ENCODE measurements at regions not wholly inside any gene's neighbourhood (a gene's known extent, or its start where the extent isn't known, plus 50 kb on each side); places are given as distances from the start of the nearest gene placed in this dataset.
"Not testable (repeated sequence)": the region's sequence is repeated elsewhere in the genome, so short reads cannot be mapped to it uniquely, and the experiment has no call there.

DNA sequence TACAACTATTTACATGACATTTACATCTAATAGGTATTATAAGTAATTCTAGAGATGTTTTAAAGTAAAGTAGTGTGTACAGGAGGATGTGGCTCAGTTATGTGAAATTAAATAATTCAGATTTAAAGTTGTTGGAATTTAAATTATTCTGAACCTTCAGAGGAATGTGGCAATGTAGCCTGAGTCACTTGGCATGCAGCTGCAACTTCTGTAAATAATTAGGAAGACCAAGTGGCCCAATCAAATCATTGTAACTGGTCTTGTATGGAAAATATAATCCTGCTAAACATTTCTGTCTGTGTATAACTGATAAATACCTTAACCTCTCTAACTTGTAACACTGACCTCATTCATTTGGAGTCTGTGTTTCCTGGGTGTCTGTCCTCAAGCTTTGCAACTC lies 828.9 kb downstream of the GLUD2 start:
- Histone ChIP-seq H3K9me3 (replicated peaks; ENCODE audit: insufficient read depth, low read length) (no peaks in the 10 kb centered on the region), H3K9me2 (replicated peaks; ENCODE audit: insufficient read depth, low read length) (no peaks in the 10 kb centered on the region), H3K27ac (ENCODE audit: low read length) (no peak overlapping the region), H3K4me2 (ENCODE audit: low read depth, low read length) (no peak overlapping the region), H2AFZ (ENCODE audit: low read length) (no peak overlapping the region), H3K4me1 (ENCODE audit: low read length) (no peaks in the 10 kb centered on the region), H3K9ac (ENCODE audit: low read length) (no peak overlapping the region), H3K79me2 (ENCODE audit: low read length) (no peaks in the 10 kb centered on the region), H3K36me3 (replicated peaks; ENCODE audit: insufficient read depth, low read length) (no peaks in the 10 kb centered on the region), H3F3A (ENCODE audit: insufficient read depth, low read length) (no peaks in the 10 kb centered on the region), H3K4me3 (ENCODE audit: low read length) (no peak overlapping the region), H4K20me1 (ENCODE audit: insufficient read depth, low read length) (no peaks in the 10 kb centered on the region), H3K27me3 (replicated peaks; ENCODE audit: insufficient read depth, low read length) (no peaks in the 10 kb centered on the region)
- no peak for DNase-seq
- TF ChIP-seq EZH2 (optimal IDR thresholded peaks at IDR 0.05; ENCODE audit: low read depth, low read length) (no peak), EZH2phosphoT487 (IDR thresholded peaks at IDR 0.05; ENCODE audit: low read length) (no peak)
- TF ChIP-seq, protein P1, sequence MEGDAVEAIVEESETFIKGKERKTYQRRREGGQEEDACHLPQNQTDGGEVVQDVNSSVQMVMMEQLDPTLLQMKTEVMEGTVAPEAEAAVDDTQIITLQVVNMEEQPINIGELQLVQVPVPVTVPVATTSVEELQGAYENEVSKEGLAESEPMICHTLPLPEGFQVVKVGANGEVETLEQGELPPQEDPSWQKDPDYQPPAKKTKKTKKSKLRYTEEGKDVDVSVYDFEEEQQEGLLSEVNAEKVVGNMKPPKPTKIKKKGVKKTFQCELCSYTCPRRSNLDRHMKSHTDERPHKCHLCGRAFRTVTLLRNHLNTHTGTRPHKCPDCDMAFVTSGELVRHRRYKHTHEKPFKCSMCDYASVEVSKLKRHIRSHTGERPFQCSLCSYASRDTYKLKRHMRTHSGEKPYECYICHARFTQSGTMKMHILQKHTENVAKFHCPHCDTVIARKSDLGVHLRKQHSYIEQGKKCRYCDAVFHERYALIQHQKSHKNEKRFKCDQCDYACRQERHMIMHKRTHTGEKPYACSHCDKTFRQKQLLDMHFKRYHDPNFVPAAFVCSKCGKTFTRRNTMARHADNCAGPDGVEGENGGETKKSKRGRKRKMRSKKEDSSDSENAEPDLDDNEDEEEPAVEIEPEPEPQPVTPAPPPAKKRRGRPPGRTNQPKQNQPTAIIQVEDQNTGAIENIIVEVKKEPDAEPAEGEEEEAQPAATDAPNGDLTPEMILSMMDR (IDR thresholded peaks at IDR 0.05; ENCODE audit: low read length), result no peak

DNA sequence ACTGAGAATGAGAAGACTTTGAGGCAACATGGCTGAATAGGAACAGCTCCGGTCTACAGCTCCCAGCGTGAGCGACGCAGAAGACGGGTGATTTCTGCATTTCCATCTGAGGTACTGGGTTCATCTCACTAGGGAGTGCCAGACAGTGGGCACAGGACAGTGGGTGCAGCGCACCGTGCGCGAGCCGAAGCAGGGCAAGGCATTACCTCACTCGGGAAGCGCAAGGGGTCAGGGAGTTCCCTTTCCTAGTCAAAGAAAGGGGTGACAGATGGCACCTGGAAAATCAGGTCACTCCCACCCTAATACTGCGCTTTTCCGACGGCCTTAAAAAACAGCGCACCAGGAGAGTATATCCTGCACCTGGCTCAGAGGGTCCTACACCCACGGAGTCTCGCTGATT lies 829.9 kb downstream of the GLUD2 start:
- not testable (repeated sequence) for H3K79me2 ChIP-seq (ENCODE audit: low read length); H3K9me3 ChIP-seq (replicated peaks; ENCODE audit: insufficient read depth, low read length); H3F3A ChIP-seq (ENCODE audit: insufficient read depth, low read length); DNase-seq; H3K36me3 ChIP-seq (replicated peaks; ENCODE audit: insufficient read depth, low read length); H3K4me3 ChIP-seq (ENCODE audit: low read length); H3K27me3 ChIP-seq (replicated peaks; ENCODE audit: insufficient read depth, low read length); H4K20me1 ChIP-seq (ENCODE audit: insufficient read depth, low read length); H3K27ac ChIP-seq (ENCODE audit: low read length); H3K4me2 ChIP-seq (ENCODE audit: low read depth, low read length); H2AFZ ChIP-seq (ENCODE audit: low read length); H3K9ac ChIP-seq (ENCODE audit: low read length); H3K4me1 ChIP-seq (ENCODE audit: low read length); H3K9me2 ChIP-seq (replicated peaks; ENCODE audit: insufficient read depth, low read length)

DNA sequence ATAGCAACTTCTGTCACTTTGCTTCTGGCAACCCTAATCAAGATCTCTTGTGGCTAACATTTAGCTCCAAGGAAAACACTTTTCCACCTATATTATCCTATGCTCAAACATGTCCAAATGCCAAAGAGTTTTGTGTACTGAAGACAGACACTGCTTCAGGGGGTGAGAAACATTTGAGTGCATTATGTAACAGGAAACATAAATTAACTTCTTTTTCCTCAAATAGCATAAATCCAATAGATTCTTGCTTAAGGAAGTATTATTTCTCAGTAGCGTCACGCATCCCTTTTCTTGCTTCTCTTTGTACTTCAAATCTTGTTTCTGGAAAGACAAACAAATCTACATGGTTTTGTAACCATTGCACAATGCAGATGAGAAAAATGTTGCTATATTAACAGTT lies 839.1 kb downstream of the GLUD2 start:
- Histone ChIP-seq H3K27ac (ENCODE audit: low read length) (no peak overlapping the region), H3K9me2 (replicated peaks; ENCODE audit: insufficient read depth, low read length) (no peaks in the 10 kb centered on the region), H3K27me3 (replicated peaks; ENCODE audit: insufficient read depth, low read length) (no peaks in the 10 kb centered on the region), H3K4me3 (ENCODE audit: low read length) (no peak overlapping the region), H2AFZ (ENCODE audit: low read length) (no peak overlapping the region), H3K4me2 (ENCODE audit: low read depth, low read length) (no peak overlapping the region), H4K20me1 (ENCODE audit: insufficient read depth, low read length) (no peaks in the 10 kb centered on the region), H3K9ac (ENCODE audit: low read length) (no peak overlapping the region), H3K4me1 (ENCODE audit: low read length) (no peaks in the 10 kb centered on the region), H3F3A (ENCODE audit: insufficient read depth, low read length) (no peaks in the 10 kb centered on the region), H3K9me3 (replicated peaks; ENCODE audit: insufficient read depth, low read length) (no peaks in the 10 kb centered on the region), H3K36me3 (replicated peaks; ENCODE audit: insufficient read depth, low read length) (no peaks in the 10 kb centered on the region), H3K79me2 (ENCODE audit: low read length) (no peaks in the 10 kb centered on the region)
- TF ChIP-seq EZH2 (optimal IDR thresholded peaks at IDR 0.05; ENCODE audit: low read depth, low read length) (no peak), EZH2phosphoT487 (IDR thresholded peaks at IDR 0.05; ENCODE audit: low read length) (no peak)
- TF ChIP-seq, protein P1 (IDR thresholded peaks at IDR 0.05; ENCODE audit: low read length), result no peak
- no peak for DNase-seq

DNA sequence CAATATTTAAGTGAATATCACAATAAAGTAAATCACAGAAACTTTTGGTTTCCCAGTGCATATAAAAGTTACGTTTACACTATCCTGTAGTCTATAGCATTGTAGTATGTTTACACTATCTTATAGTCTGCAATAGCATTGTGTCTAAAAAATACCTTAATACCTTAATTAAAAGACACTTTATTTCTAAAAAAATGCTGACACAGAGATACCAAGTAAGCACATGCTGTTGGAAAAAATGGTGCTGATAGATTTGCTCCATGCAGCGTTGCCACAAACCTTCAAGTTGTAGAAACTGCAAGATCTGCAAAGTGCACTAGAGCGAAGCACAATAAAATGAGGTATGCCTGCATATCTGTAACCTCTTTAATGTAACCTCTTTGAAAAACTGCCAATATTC lies 847.3 kb downstream of the GLUD2 start:
- no peaks in the 10 kb centered on the region for H3K9me3 ChIP-seq (replicated peaks; ENCODE audit: insufficient read depth, low read length)
- no peaks in the 10 kb centered on the region for H3F3A ChIP-seq (ENCODE audit: insufficient read depth, low read length)
- no peak for DNase-seq
- no peak overlapping the region for H3K9ac ChIP-seq (ENCODE audit: low read length)
- TF ChIP-seq, protein P1 (IDR thresholded peaks at IDR 0.05; ENCODE audit: low read length), result no peak
- no peak for TF ChIP-seq EZH2phosphoT487 (IDR thresholded peaks at IDR 0.05; ENCODE audit: low read length)
- H3K79me2 ChIP-seq (ENCODE audit: low read length), result no peaks in the 10 kb centered on the region
- no peaks in the 10 kb centered on the region for H3K36me3 ChIP-seq (replicated peaks; ENCODE audit: insufficient read depth, low read length)
- no peak overlapping the region for H3K4me2 ChIP-seq (ENCODE audit: low read depth, low read length)
- no peak overlapping the region for H3K27ac ChIP-seq (ENCODE audit: low read length)
- H3K9me2 ChIP-seq (replicated peaks; ENCODE audit: insufficient read depth, low read length), result no peaks in the 10 kb centered on the region
- H4K20me1 ChIP-seq (ENCODE audit: insufficient read depth, low read length), result no peaks in the 10 kb centered on the region
- no peak overlapping the region for H2AFZ ChIP-seq (ENCODE audit: low read length)
- no peak overlapping the region for H3K4me3 ChIP-seq (ENCODE audit: low read length)
- no peaks in the 10 kb centered on the region for H3K27me3 ChIP-seq (replicated peaks; ENCODE audit: insufficient read depth, low read length)
- H3K4me1 ChIP-seq (ENCODE audit: low read length), result no peaks in the 10 kb centered on the region
